Activated B cell treated with CpG ODN at 0.5 μM for 24 hours (primary cell): ENCODE measurements at regions not wholly inside any gene's neighbourhood (a gene's known extent, or its start where the extent isn't known, plus 50 kb on each side); places are given as distances from the start of the nearest gene placed in this dataset.

Source experiments
- ATAC-seq: fragments of 200-7000 bp; cut with Tn5 transposase; one replicate; pipeline ENCODE4 v1.10.0; 2021; ENCODE audit warnings: low read depth, mild to moderate bottlenecking, moderate library complexity
- CTCF ChIA-PET: fragments of 350-600 bp; sonication (Branson Sonifier 250); formaldehyde crosslinking; loops from one replicate; lab custom pipeline; 2021; ENCODE audit warnings: antibody characterized with exemption; lab: Charles Lee
- POLR2A ChIA-PET: fragments of 350-600 bp; sonication (Branson Sonifier 250); formaldehyde crosslinking; loops from one replicate; lab custom pipeline; 2021; ENCODE audit warnings: antibody characterized with exemption; lab: Charles Lee
- DNase-seq: peaks from one replicate; pipeline ENCODE4 v3.0.0; 2022
- H3K27ac Mint-ChIP-seq: one replicate; pipeline ENCODE4 v1.8.0; 2020; ENCODE audit warnings: mixed read lengths
- H3K27me3 Mint-ChIP-seq: one replicate; pipeline ENCODE4 v1.8.0; 2021; ENCODE audit warnings: mixed read lengths
- H3K36me3 Mint-ChIP-seq: one replicate; pipeline ENCODE4 v1.8.0; 2021; ENCODE audit warnings: low read depth, mixed read lengths
- H3K4me1 Mint-ChIP-seq: one replicate; pipeline ENCODE4 v1.8.0; 2021; ENCODE audit warnings: mixed read lengths
- H3K4me3 Mint-ChIP-seq: one replicate; pipeline ENCODE4 v1.8.0; 2020; ENCODE audit warnings: mild to moderate bottlenecking, mixed read lengths
- H3K9me3 Mint-ChIP-seq: one replicate; pipeline ENCODE4 v1.8.0; 2020; ENCODE audit warnings: mixed read lengths
- CTCF ChIP-seq: fragments of 200-600 bp; IDR thresholded peaks from one replicate; pipeline ENCODE4 v1.8.0; 2022; ENCODE audit warnings: antibody characterized with exemption, mild to moderate bottlenecking
- intact Hi-C: fragments of 100-400 bp; cut with micrococcal nuclease; formaldehyde crosslinking; loops from one replicate; pipeline ENCODE4 v1.15.1; 2024

GRCh38 chr13:104246955-104247354 lies 1180.7 kb upstream of the SLC10A2 start:
- H3K9me3 Mint-ChIP-seq: peaks cover 3% of the 10 kb centered on the region
- no peaks in the 10 kb centered on the region for H3K4me1 Mint-ChIP-seq
- ChIA-PET CTCF (no interaction called here), POLR2A (no interaction called here)
- no peaks in the 10 kb centered on the region for H3K27me3 Mint-ChIP-seq
- intact Hi-C loops: no loop called here
- no peaks in the 10 kb centered on the region for H3K36me3 Mint-ChIP-seq
- no peak for TF ChIP-seq CTCF
- H3K4me3 Mint-ChIP-seq: no peak overlapping the region
- no peak overlapping the region for H3K27ac Mint-ChIP-seq
- DNase-seq (no peak), ATAC-seq (no peak)

GRCh38 chr13:104206450-104207044 lies 1140.3 kb upstream of the SLC10A2 start:
- ChIA-PET CTCF (no interaction called here), POLR2A (no interaction called here)
- intact Hi-C loops: no loop called here
- no peaks in the 10 kb centered on the region for H3K36me3 Mint-ChIP-seq
- H3K27ac Mint-ChIP-seq: no peak overlapping the region
- no peaks in the 10 kb centered on the region for H3K4me1 Mint-ChIP-seq
- no peak for TF ChIP-seq CTCF
- H3K9me3 Mint-ChIP-seq: no peaks in the 10 kb centered on the region
- DNase-seq: no peak
- H3K4me3 Mint-ChIP-seq: no peak overlapping the region
- ATAC-seq: no peak
- H3K27me3 Mint-ChIP-seq: no peaks in the 10 kb centered on the region

- TF ChIP-seq CTCF: no peak
- no peak for DNase-seq
- Mint-ChIP-seq H3K9me3 (no peaks in the 10 kb centered on the region), H3K36me3 (no peaks in the 10 kb centered on the region), H3K27me3 (no peaks in the 10 kb centered on the region), H3K4me3 (no peak overlapping the region), H3K4me1 (no peaks in the 10 kb centered on the region), H3K27ac (no peak overlapping the region)
- intact Hi-C loops: no loop called here
- POLR2A ChIA-PET: no interaction called here
- CTCF ChIA-PET: no interaction called here
- ATAC-seq: no peak
Measured at GRCh38 chr13:104204177-104204576, 1138.0 kb upstream of the SLC10A2 start.

- ChIA-PET POLR2A (no interaction called here), CTCF (no interaction called here)
- no peak overlapping the region for H3K4me3 Mint-ChIP-seq
- no peak overlapping the region for H3K27ac Mint-ChIP-seq
- H3K27me3 Mint-ChIP-seq: no peaks in the 10 kb centered on the region
- no peak for TF ChIP-seq CTCF
- no peaks in the 10 kb centered on the region for H3K9me3 Mint-ChIP-seq
- H3K36me3 Mint-ChIP-seq: no peaks in the 10 kb centered on the region
- DNase-seq (no peak), ATAC-seq (no peak)
- intact Hi-C loops: no loop called here
- H3K4me1 Mint-ChIP-seq: no peaks in the 10 kb centered on the region
Measured at GRCh38 chr13:104198801-104199200, 1132.6 kb upstream of the SLC10A2 start.

GRCh38 chr13:104196611-104197010 lies 1130.4 kb upstream of the SLC10A2 start:
- H3K27me3 Mint-ChIP-seq: no peaks in the 10 kb centered on the region
- CTCF ChIA-PET: no interaction called here
- ATAC-seq (no peak), DNase-seq (no peak)
- H3K4me1 Mint-ChIP-seq: no peaks in the 10 kb centered on the region
- no peak overlapping the region for H3K27ac Mint-ChIP-seq
- POLR2A ChIA-PET: no interaction called here
- H3K9me3 Mint-ChIP-seq: no peaks in the 10 kb centered on the region
- no peak overlapping the region for H3K4me3 Mint-ChIP-seq
- intact Hi-C loops: no loop called here
- no peaks in the 10 kb centered on the region for H3K36me3 Mint-ChIP-seq
- no peak for TF ChIP-seq CTCF
